ENCODE measurements at regions not wholly inside any gene's neighbourhood (a gene's known extent, or its start where the extent isn't known, plus 50 kb on each side); places are given as distances from the start of the nearest gene placed in this dataset.

- H3K27ac ChIP-seq (ENCODE audit: poor library complexity, severe bottlenecking): no peak overlapping the region
- ATAC-seq (ENCODE audit: low read depth): no peak
These were observed 59.0 kb upstream of the PDZRN3 start for GRCh38 chr3:73683706-73684105.

GRCh38 chr3:73681610-73682009, 56.9 kb upstream of the PDZRN3 start:
- DNase-seq (ENCODE audit: low spot score): no peak
- H3K27me3 ChIP-seq (ENCODE audit: insufficient read depth, poor library complexity, severe bottlenecking): no peaks in the 10 kb centered on the region
- H3K27ac ChIP-seq (ENCODE audit: poor library complexity, severe bottlenecking): no peak overlapping the region
- H3K4me1 ChIP-seq (ENCODE audit: insufficient read depth, poor library complexity, severe bottlenecking): peaks cover 4% of the 10 kb centered on the region
- TF ChIP-seq CTCF (IDR thresholded peaks at IDR 0.05; ENCODE audit: poor library complexity, severe bottlenecking): no peak
- peak; percentile 65 for ATAC-seq (ENCODE audit: low read depth)
- H3K4me3 ChIP-seq (ENCODE audit: severe bottlenecking): no peak overlapping the region
- H3K36me3 ChIP-seq (ENCODE audit: low read depth): no peaks in the 10 kb centered on the region
- no peaks in the 10 kb centered on the region for H3K9me3 ChIP-seq (ENCODE audit: severe bottlenecking)

More at GRCh38 chr3:73683706-73684105, 59.0 kb upstream of the PDZRN3 start:
- no peaks in the 10 kb centered on the region for H3K27me3 ChIP-seq (ENCODE audit: insufficient read depth, poor library complexity, severe bottlenecking)
- no peak for DNase-seq (ENCODE audit: low spot score)
- H3K4me1 ChIP-seq (ENCODE audit: insufficient read depth, poor library complexity, severe bottlenecking): peaks cover 4% of the 10 kb centered on the region
- H3K4me3 ChIP-seq (ENCODE audit: severe bottlenecking): no peak overlapping the region
- H3K36me3 ChIP-seq (ENCODE audit: low read depth): no peaks in the 10 kb centered on the region
- H3K9me3 ChIP-seq (ENCODE audit: severe bottlenecking): no peaks in the 10 kb centered on the region
- TF ChIP-seq CTCF (IDR thresholded peaks at IDR 0.05; ENCODE audit: poor library complexity, severe bottlenecking): no peak

GRCh38 chr3:73681198-73681597, 56.5 kb upstream of the PDZRN3 start:
- H3K36me3 ChIP-seq (ENCODE audit: low read depth): no peaks in the 10 kb centered on the region
- no peaks in the 10 kb centered on the region for H3K9me3 ChIP-seq (ENCODE audit: severe bottlenecking)
- no peak for TF ChIP-seq CTCF (IDR thresholded peaks at IDR 0.05; ENCODE audit: poor library complexity, severe bottlenecking)
- no peaks in the 10 kb centered on the region for H3K27me3 ChIP-seq (ENCODE audit: insufficient read depth, poor library complexity, severe bottlenecking)
- DNase-seq (ENCODE audit: low spot score) (no peak), ATAC-seq (ENCODE audit: low read depth) (0 out of 3 replicates have a peak, but pooled peaks have one; percentile 25)
- no peak overlapping the region for H3K27ac ChIP-seq (ENCODE audit: poor library complexity, severe bottlenecking)
- peaks cover 4% of the 10 kb centered on the region for H3K4me1 ChIP-seq (ENCODE audit: insufficient read depth, poor library complexity, severe bottlenecking)
- H3K4me3 ChIP-seq (ENCODE audit: severe bottlenecking): no peak overlapping the region

GRCh38 chr3:73680391-73681095, 55.8 kb upstream of the PDZRN3 start:
- no peak for TF ChIP-seq CTCF (IDR thresholded peaks at IDR 0.05; ENCODE audit: poor library complexity, severe bottlenecking)
- H3K9me3 ChIP-seq (ENCODE audit: severe bottlenecking): no peaks in the 10 kb centered on the region
- no peaks in the 10 kb centered on the region for H3K27me3 ChIP-seq (ENCODE audit: insufficient read depth, poor library complexity, severe bottlenecking)
- no peak overlapping the region for H3K27ac ChIP-seq (ENCODE audit: poor library complexity, severe bottlenecking)
- H3K4me3 ChIP-seq (ENCODE audit: severe bottlenecking): no peak overlapping the region
- H3K36me3 ChIP-seq (ENCODE audit: low read depth): no peaks in the 10 kb centered on the region
- DNase-seq (ENCODE audit: low spot score): no peak
- ATAC-seq (ENCODE audit: low read depth): no peak
- peaks cover 4% of the 10 kb centered on the region for H3K4me1 ChIP-seq (ENCODE audit: insufficient read depth, poor library complexity, severe bottlenecking)

- Histone ChIP-seq H3K4me3 (ENCODE audit: severe bottlenecking) (no peak overlapping the region), H3K4me1 (ENCODE audit: insufficient read depth, poor library complexity, severe bottlenecking) (peaks cover 4% of the 10 kb centered on the region), H3K36me3 (ENCODE audit: low read depth) (no peaks in the 10 kb centered on the region), H3K27me3 (ENCODE audit: insufficient read depth, poor library complexity, severe bottlenecking) (no peaks in the 10 kb centered on the region), H3K9me3 (ENCODE audit: severe bottlenecking) (no peaks in the 10 kb centered on the region), H3K27ac (ENCODE audit: poor library complexity, severe bottlenecking) (no peak overlapping the region)
- no peak for DNase-seq (ENCODE audit: low spot score)
- no peak for ATAC-seq (ENCODE audit: low read depth)
- no peak for TF ChIP-seq CTCF (IDR thresholded peaks at IDR 0.05; ENCODE audit: poor library complexity, severe bottlenecking)
These were observed 52.7 kb upstream of the PDZRN3 start for GRCh38 chr3:73677336-73678024.

Data from RWPE2 (cell line).